ENCODE measurements at regions not wholly inside any gene's neighbourhood (a gene's known extent, or its start where the extent isn't known, plus 50 kb on each side); places are given as distances from the start of the nearest gene placed in this dataset.
"Not testable (repeated sequence)": the region's sequence is repeated elsewhere in the genome, so short reads cannot be mapped to it uniquely, and the experiment has no call there.

DNA sequence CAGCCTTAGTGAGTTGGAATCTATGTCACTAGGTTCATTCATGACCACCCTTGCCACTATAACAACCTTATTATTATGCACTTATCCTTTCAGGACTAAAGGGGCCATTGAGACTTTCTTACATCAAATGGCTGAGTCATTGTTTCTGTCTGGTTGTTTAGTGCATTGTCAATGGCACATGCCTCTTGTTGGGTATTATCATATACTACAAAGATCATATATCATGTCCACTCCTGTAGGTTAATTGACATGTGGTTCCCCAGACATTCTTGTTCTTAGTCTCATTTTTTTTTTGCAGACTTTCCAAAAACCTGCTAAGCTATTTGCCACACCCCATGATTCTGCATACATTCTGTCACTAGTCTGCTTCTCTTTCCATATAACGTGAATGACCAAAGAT lies 66.7 kb upstream of the PRDM9 start:
- WGBS, 2 donors, result 70 to 94% methylated on average over 1 of the region's 1 CpG
- Histone ChIP-seq H3K36me3 (ENCODE audit: low read depth, missing control alignments) (no peaks in the 10 kb centered on the region), H3K27me3 (no peaks in the 10 kb centered on the region), H3K9me3 (no peaks in the 10 kb centered on the region), H3K4me3 (no peak overlapping the region), H3K27ac (no peak overlapping the region), H3K4me1 (no peaks in the 10 kb centered on the region)
- intact Hi-C loops (cut with DNase I; ENCODE audit: low total_unique reads), result no loop called here
- no peak for DNase-seq
- TF ChIP-seq, protein P1, sequence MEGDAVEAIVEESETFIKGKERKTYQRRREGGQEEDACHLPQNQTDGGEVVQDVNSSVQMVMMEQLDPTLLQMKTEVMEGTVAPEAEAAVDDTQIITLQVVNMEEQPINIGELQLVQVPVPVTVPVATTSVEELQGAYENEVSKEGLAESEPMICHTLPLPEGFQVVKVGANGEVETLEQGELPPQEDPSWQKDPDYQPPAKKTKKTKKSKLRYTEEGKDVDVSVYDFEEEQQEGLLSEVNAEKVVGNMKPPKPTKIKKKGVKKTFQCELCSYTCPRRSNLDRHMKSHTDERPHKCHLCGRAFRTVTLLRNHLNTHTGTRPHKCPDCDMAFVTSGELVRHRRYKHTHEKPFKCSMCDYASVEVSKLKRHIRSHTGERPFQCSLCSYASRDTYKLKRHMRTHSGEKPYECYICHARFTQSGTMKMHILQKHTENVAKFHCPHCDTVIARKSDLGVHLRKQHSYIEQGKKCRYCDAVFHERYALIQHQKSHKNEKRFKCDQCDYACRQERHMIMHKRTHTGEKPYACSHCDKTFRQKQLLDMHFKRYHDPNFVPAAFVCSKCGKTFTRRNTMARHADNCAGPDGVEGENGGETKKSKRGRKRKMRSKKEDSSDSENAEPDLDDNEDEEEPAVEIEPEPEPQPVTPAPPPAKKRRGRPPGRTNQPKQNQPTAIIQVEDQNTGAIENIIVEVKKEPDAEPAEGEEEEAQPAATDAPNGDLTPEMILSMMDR (IDR thresholded peaks at IDR 0.05), result no peak
- TF ChIP-seq POLR2A (IDR thresholded peaks at IDR 0.05), result no peak

DNA sequence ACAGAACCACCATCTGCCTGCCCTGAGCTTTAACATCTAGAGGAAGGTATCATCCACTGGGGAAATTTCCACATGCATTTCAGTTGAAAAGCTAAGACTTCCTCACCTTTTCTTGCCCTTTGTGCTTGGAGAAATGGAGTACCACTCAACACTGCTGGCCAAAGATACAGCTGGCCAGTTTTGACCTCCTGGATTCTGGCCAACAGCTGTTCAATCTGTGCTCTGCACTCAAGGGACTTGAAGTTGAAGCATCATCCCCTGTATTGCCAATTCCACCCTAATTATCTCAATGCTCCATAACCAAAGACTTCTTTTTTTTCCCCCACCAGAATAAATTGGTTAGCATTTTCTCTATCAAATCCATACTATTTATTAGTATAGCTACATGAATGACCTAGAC lies 70.4 kb upstream of the PRDM9 start:
- intact Hi-C loops (cut with DNase I; ENCODE audit: low total_unique reads), result no loop called here
- no peak for DNase-seq
- TF ChIP-seq POLR2A (IDR thresholded peaks at IDR 0.05), result no peak
- TF ChIP-seq, protein P1 (IDR thresholded peaks at IDR 0.05), result no peak
- H3K9me3 ChIP-seq, result no peaks in the 10 kb centered on the region
- H3K36me3 ChIP-seq (ENCODE audit: low read depth, missing control alignments), result no peaks in the 10 kb centered on the region
- no peak overlapping the region for H3K27ac ChIP-seq
- no peaks in the 10 kb centered on the region for H3K4me1 ChIP-seq
- H3K4me3 ChIP-seq, result no peak overlapping the region
- no peaks in the 10 kb centered on the region for H3K27me3 ChIP-seq

DNA sequence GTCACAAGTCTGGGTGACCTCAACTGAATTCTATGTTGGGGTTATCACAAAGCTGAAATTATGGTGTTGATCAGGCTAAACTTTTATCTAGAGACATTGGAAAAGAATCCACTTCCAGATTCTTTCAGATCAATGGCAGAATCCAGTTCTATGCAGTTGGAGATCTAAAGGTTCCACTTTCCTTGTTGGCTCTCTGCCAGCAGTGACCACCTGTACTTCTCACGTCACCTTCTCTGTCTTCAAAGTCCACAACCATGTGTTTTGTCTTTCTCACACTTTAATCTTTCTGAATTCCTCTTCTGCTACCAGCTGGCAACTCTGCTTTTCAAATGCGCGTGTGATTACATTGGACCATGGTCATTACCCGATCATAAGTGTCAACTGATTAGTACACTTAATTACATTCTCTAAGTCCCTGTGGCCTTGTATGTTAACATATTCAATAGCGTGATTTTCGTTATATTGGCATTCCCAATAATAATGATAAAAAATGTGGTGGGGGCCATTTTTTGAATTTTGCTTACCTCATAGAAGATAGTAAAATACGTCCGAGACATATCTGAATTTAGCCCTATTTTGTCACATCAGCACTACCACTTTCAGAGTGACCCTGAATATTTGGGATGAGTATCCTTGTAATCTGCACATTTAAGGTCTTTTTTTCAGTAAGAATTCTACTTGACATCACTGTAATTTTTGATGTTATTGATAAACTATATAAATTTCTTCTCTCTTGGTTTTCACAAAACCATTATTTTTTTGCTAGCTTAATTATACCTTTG lies 73.7 kb upstream of the PRDM9 start:
- Histone ChIP-seq H3K9me3 (no peaks in the 10 kb centered on the region), H3K36me3 (ENCODE audit: low read depth, missing control alignments) (no peaks in the 10 kb centered on the region), H3K4me1 (no peaks in the 10 kb centered on the region), H3K4me3 (no peak overlapping the region), H3K27ac (no peak overlapping the region), H3K27me3 (no peaks in the 10 kb centered on the region)
- WGBS, 2 donors, result 83 to 94% methylated on average over 8 of the region's 8 CpGs
- intact Hi-C loops (cut with DNase I; ENCODE audit: low total_unique reads), result no loop called here
- DNase-seq, result no peak
- TF ChIP-seq POLR2A (IDR thresholded peaks at IDR 0.05), result no peak
- TF ChIP-seq, protein P1 (IDR thresholded peaks at IDR 0.05), result no peak

DNA sequence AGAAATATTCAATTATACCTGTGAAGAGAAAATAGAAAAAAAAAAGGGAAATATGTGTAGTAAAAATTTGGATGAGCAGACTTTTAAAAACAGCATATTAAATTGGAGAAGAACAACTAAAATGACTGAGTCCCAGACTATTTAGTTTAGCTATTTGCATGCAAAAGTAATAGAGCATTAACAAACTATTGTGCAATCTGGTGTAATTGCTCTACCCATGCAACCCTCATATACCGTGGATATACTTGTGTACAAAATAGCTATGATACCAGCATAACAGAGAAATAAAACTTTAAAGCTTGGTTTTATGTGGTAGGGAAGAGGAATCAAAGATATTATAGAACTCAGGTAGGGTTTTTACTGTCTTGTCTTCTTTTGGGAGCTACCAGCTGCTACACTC lies 78.7 kb upstream of the PRDM9 start:
- Histone ChIP-seq H3K27me3 (no peaks in the 10 kb centered on the region), H3K4me3 (no peak overlapping the region), H3K36me3 (ENCODE audit: low read depth, missing control alignments) (no peaks in the 10 kb centered on the region), H3K27ac (no peak overlapping the region), H3K4me1 (no peaks in the 10 kb centered on the region), H3K9me3 (no peaks in the 10 kb centered on the region)
- DNase-seq, result no peak
- intact Hi-C loops (cut with DNase I; ENCODE audit: low total_unique reads), result no loop called here
- 89 to 91% methylated on average over 1 of the region's 1 CpG for WGBS, 2 donors
- no peak for TF ChIP-seq POLR2A (IDR thresholded peaks at IDR 0.05)
- TF ChIP-seq, protein P1 (IDR thresholded peaks at IDR 0.05), result no peak

DNA sequence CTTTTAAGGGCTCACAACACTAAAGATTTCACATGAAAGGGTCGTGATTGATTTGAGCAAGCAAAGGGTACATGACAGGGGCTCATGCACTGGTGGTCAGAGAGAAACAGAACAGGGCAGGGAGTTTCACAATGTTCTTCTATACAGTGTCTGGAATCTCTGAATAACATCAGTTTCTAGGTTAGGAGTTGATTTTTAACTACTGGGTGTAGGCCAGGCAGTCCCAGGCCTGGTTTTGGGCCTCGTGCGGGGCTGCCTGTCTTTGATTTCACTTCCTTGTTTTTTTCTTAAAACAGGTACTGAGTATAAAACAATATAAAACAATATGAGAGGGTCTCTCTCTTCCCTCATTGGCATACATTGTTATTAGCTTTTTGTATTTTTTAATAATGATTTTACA lies 87.2 kb upstream of the PRDM9 start:
- intact Hi-C loops (cut with DNase I; ENCODE audit: low total_unique reads); H3K4me1 ChIP-seq; H3K27ac ChIP-seq; H3K36me3 ChIP-seq (ENCODE audit: low read depth, missing control alignments); H3K9me3 ChIP-seq; H3K27me3 ChIP-seq; DNase-seq; H3K4me3 ChIP-seq: not testable (repeated sequence)
- 96% methylated on average over 3 of the region's 3 CpGs for WGBS, 2 donors

Data from testis (tissue), 2 donors.